GM19372 (cell line): ENCODE measurements at regions not wholly inside any gene's neighbourhood (a gene's known extent, or its start where the extent isn't known, plus 50 kb on each side); places are given as distances from the start of the nearest gene placed in this dataset.
"Not testable (repeated sequence)": the region's sequence is repeated elsewhere in the genome, so short reads cannot be mapped to it uniquely, and the experiment has no call there.

Experiments used
- ATAC-seq: cut with Tn5 transposase; IDR thresholded peaks from one replicate; pipeline ENCODE4 v1.9.1; 2021; ENCODE audit warnings: mild to moderate bottlenecking, low read depth, moderate library complexity; ENCODE audit not compliant: unreplicated experiment

DNA sequence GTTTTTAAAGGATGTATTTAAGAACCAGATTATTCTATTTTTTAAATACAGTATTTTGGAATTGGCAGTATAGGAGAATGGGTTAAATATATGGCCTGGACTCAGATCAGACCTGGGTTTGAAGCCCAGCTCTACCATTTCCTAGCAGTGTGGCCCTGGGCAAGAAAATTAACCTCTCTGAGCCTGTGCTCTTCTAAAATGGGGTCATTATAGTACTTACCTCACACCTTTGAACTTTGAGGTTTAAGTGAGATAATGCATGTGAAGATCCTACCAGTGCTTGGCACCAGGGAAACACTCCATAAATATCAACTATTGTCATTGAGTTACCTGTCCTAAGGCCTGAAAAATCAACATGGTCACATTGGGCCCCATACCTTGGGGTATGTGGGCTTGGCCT lies 93.4 kb upstream of the WSB1 start:
- no peak for ATAC-seq

DNA sequence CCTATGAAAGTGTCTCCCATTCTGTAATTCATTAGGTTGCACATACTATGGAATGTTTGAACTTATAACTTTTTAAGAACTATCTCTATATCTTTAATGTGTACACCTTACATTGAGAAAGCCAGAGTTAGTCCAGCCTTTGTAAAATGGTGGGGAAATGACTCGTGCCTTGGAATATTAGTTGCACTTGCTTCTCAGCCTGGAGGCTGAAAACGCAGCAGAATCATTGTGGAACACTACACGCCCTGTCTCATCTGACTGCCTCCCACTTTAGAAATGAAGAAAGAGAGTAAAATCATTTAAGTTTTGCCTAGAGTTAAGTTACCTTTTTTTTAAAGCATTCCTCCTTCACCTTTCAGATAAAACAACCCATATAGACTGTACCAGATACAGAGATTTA lies 90.7 kb upstream of the WSB1 start:
- ATAC-seq: no peak

DNA sequence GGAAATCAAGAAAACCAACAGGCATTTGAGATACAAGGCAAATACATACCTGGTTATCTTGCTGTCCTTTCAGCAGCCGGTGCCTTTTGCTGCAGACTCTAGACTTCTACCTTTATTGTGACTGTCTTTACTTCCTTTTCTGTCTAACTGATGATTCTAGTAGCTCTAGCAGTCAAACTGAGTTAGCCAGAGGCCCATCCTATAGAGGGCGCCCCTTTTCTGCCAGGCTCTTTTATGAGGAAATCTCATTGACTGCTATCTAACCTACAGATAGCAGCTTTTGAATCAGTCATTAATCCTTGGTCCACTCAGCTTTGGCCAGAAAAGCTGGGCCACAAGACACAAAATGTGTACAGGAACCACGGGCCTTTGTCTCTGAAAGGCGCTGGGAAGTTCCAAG lies 87.5 kb upstream of the WSB1 start:
- ATAC-seq: no peak

DNA sequence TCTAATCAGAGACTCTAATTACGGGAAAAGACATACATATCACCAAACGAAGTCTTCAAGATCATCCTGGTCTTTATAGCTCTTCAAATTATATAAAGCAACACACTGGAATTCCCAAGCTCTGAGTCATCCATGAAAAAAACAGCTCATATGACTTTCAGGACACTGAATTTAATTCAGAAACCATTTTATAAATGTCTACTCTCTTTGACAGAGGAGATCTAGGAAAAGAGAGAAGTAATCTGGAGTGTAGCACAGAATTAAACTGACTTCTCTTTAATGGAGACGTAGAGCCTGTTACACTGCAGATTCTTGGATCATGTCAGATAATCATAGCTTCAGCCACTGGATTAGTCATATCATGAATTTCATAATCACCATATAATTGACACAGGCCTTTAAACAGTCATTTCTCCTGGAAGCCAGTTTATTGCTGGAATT lies 86.8 kb upstream of the WSB1 start:
- ATAC-seq: no peak

DNA sequence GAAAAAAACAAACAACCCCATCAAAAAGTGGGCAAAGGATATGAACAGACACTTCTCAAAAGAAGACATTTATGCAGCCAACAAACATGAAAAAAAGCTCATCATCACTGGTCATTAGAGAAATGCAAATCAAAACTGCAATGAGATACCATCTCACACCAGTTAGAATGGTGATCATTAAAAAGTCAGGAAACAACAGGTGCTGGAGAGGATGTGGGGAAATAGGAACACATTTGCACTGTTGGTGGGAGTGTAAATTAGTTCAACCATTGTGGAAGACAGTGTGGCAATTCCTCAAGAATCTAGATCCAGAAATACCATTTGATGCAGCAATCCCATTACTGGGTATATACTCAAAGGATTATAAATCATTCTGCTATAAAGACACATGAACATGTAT lies 85.5 kb upstream of the WSB1 start:
- not testable (repeated sequence) for ATAC-seq

DNA sequence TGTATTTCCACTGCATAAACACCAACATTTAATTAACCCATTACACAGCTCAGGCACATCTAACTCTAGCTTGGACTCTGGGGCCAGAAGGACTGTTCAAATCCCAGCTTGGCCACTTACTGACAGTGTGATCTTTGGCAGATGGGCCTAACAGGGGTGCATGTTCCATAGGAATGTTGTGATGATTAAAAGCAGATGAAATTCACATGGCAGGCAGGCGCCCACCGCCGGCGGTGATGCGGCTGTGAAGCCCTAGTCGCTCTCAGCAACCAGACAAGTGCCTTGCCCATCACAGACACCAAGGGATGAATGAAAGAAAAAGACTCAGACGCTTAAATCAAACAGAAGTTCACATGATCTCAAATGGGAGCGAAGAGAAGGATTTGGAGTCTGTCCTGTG lies 84.6 kb upstream of the WSB1 start:
- no peak for ATAC-seq

DNA sequence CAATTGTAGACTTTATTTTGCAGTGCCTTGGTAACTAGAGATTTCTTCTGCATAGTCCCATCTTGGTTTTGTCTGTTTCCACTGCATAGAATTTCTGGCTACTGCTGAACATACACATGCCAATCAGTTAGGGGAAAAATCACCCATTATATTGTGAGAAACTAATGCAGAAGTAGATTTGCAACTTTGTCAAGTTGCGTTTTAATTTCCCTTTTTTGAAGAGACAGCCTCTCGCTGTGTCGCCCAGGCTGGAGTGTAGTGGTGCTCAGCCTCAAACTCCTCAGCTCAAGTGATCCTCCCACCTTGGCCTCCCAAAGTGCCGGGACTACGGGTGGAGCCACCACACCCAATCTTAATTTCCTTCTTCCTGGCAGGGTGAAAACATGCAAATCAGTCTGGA lies 83.1 kb upstream of the WSB1 start:
- ATAC-seq: not testable (repeated sequence)

DNA sequence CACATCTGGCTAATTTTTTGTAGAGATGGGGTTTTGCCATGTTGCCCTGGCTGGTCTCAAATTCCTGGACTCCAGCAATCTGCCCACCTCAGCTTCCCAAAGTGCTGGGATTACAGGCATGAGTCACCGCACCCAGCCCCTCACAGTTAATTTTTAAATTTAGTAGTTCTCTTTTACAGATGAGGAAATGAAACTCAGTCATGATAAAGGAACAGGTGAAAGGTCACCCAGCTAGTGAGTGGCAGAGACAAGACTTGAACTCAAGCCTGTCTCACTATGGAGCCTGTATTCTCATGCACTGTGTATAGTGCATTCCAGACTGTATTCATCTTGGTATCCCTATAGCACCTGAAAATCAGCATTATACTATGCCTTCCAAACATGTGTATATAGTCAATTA lies 77.1 kb upstream of the WSB1 start:
- no peak for ATAC-seq

DNA sequence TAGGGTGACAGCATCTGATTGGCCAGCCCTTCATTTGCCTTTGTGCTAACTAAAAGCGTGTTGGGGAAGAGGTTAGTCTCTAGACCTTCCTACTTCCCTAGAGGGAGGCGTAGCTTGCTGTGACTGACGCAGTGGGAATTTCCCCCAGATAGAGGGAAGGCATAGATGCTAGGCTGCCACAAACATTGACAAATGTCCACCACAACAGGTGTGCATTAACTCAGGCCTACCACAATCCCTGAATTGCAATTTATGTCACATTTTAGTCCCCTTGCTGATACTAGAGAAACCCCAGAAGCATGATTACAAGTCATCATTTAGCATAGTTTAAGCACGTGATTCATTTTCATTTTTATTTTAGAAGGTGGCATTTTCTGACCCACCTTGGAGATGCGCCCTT lies 76.3 kb upstream of the WSB1 start:
- ATAC-seq: peak; percentile 63

DNA sequence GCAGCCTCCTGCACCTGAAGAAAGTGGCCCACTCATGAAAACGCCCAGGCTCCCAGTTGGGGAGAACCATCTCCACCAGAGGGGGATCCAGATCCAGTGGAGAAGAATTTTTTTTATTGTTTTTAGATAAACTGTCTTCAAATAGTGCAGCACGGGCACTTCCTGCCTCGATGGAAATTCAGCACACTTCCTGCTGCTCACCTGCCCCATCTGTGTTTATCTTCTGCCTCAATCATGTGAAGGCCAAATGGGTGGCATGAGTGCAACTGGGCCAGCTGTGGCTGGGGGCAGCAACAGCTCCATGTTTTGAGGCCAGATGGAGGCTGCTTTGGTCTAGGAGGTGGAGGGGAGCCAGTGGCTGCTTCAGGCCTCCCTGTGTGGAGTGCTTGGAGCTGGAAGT lies 75.9 kb upstream of the WSB1 start:
- ATAC-seq: no peak

DNA sequence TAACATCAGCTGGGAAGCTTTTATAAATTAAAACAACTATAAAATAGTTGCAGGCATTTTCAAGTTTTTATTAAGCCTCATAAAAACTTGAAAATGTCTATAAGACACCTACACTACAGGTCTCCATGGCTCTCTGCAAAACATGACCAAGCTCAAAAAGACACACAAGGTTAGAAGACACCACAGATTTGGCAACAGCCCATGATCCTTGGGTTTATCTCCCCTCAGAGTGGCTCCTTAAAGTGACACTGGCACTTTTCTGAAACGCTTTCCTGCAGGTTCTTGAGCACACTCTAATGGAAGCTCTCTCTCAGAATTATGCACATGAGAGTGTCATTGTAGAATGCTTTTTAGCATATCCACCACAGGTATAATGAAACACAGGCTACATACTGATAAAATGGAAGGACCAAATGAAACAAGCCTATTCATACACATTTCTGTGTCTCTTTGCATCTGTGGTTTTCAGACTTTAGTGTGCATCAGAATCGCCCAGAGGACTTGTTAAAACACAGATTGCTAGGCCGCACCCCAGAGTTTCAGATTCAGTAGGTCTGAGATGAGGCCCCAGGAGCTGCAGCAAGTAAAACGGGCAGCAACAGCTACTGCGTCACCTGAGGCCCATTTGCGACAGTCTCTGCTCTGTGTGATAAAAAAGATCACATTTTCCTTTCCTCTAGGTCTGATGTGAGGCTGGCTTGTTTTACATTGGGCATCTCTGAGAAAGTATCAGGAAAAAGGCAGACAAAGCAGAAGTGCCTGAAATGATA lies 75.0 kb upstream of the WSB1 start:
- peak; percentile 71 for ATAC-seq

DNA sequence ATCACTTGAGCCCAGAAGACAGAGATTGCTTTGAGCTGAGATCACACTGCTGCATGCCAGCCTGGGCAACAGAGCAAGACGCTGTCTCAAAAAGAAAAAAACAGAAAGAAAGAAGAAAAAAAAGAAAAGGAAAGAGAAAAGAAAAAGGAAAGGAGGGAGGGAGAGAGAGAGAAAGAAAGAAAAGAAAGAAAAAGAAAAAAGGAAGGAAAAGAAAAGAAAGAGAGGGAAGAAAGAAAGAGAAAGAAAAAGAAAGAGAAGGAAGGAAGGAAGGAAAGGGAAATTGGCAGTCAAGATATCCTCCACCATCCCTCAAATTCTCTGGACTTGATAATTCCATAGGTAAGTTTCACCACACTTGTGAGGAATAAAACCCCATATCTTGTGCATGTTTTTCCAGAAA lies 71.4 kb upstream of the WSB1 start:
- no peak for ATAC-seq

DNA sequence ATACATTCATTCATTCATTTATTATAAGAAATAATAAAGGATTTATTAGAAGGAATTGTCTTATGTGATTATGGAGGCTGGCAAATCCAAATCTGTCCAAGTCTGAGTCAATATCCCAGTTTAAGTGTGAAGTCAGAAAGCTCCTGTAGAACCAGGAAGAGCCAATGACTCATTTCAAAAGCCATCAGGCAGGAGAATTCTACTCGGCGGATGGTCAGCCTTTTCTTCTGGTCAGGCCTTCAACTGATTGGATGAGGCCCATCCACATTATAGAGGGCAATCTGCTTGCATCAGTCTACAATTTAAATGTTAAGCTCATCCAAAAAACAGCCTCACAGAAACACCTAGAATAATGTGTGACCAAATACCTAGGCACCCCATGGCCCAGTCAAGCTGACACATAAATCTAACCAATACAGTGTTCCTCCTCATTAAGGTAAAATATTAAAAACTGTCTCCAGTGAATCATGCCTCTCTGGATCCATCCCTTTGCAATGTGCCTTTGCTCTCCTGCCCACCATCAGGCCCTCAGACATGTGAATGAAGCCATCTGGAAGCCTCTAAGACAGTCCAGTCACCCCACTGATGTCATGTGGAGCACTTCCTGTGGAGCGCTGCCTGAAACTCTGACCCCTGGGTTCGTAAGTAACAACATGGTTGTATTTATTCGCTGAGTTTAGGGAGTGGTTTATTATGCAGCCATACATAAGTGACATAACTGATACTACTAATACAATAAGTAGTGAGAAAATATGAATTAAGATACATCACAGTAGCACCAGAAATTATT lies 69.2 kb upstream of the WSB1 start:
- no peak for ATAC-seq

DNA sequence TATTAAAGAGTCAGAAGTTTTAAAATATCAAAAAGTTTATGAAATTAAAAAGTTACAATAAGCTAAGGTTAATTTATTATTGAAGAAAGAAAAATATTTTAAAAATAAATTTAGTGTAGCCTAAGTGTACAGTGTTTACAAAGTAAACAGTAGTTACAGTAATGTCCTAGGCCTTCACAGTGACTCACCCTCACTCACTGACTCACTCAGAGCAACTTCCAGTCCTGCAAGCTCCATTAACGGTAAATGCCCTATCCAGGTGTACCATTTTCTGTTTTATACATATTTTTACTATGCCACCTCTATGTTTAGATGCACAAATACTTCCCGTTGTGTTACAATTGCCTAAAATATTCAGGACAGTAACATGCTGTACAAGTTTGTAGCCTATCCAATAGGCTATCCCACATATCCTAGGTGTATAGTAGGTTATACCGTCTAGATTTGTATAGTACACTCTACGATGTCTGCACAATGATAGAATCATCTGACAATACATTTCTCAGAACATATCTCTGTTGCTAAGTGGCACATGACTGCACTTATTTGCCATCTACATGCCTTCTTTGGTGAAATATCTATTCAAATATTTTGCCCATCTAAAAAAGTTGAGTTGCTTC lies 67.2 kb upstream of the WSB1 start:
- ATAC-seq: no peak

DNA sequence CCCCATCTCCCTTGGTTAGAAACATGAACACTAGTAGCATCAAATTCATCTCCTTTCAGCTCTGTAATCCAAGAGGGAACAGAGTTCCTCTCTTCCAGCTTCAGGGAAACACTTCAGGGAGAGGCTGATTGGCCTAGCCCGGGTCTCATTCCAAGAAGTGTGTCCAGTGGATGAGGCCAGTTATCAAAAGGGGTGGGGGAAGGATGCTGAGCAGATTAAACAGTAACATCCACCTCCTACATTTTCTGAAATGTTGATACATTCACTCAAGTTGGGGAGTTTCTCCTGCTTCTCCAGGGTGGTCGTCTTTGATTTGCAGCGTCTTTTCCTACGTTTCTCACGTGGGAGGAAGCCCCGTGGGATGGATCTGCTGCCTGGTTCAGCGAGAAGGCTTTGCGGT lies 62.9 kb upstream of the WSB1 start:
- no peak for ATAC-seq

DNA sequence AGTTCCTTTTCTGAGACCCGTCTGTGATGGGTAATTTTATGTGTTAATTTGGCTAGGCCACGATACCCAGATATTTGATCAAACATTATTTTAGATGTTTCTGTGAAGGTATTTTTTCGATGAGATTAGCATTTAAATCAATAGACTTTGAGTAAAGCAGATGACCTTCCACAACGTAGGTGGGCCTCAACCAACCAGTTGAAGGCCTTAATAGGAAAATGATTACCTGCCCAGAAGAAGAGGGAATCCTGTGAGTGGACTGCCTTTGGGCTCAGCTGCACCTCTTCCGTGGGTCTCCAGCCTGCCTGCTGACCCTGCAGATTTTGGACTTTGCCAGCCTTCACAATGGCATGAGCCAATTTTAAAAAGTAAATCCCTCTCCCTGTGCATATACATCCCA lies 61.6 kb upstream of the WSB1 start:
- ATAC-seq: no peak

DNA sequence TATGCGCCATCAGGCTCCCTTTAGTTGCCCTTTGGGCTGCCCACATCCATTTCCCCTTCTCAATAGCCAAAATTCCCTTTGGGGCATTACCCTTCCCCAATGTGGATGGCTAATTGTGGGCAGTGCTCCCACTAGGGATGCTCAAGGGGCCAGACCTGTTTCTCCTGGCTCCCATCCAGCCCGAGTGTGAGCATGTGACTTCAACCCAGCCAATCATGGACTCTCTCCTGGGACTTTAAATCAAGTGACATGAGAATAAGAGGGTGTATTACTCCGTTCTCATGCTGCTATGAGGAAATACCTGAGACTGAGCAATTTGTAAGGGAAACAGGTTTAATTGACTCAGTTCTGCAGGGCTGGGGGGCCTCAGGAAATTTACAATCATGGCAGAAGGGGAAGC lies 60.9 kb upstream of the WSB1 start:
- ATAC-seq: no peak

DNA sequence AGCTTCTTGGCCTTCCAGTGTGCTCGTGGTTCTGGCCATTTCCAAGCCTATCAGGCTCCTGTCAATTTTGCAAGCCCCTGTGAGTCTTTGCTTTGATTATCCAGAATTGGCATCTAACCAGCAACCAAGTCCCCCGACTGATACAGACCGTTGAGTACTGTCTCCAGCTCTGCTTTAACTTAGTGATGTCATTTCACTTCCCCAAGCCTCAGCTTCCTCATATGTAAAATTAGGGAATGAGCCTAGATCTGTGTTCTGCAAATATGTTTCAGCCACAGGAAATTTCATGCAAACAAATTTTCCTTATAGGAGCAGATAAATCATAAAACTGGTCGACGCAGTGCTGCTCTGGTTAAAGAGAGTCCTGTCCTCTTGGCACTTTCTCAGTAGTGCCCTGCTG lies 60.1 kb upstream of the WSB1 start:
- no peak for ATAC-seq

DNA sequence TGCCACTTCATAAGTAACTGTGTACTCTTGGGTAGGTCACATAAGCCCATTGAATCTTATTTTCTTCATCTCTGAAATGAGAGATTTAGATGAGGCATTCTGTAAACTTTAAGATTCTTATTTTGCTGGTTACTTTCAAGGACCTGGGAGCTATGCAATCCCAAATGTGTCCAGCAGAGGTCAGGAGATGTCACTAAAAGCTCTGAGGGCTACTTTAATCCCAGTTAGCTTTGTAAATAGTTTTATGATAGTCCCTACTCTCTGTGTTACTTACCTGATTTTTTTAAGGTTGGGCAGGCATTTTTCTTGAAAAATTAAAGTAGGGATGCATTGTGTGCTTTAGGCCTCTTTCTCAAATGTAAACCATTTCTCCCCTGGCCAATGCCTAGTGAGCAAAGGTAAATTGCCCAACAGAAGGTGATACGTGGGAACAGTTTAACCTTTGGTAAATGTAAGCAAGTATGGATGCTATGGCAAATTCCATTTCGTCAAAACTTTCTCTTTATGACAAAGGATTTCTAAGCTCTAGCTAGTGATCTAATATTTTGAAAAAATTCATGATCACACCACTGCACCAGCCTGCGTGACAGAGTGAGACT lies 57.1 kb upstream of the WSB1 start:
- ATAC-seq: no peak

DNA sequence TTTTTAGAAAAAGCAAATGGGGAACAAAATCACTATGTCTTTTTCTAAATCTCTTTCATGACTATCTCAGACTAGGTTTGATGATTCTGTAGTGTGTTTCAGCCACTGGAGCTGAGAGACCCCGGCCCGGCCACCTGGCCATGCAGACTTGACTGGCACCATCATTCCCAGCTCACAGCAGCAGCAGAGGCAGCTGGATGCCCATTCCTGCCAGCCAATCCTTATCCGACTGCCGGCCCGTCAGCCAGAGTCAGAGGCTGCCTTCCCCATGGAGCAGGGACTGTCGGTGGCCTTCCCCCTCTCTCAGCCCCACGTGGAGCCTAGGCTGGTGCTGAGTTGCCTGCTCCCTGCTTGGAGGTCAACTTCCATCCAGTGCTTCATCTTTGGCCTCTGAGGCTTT lies 56.0 kb upstream of the WSB1 start:
- no peak for ATAC-seq

DNA sequence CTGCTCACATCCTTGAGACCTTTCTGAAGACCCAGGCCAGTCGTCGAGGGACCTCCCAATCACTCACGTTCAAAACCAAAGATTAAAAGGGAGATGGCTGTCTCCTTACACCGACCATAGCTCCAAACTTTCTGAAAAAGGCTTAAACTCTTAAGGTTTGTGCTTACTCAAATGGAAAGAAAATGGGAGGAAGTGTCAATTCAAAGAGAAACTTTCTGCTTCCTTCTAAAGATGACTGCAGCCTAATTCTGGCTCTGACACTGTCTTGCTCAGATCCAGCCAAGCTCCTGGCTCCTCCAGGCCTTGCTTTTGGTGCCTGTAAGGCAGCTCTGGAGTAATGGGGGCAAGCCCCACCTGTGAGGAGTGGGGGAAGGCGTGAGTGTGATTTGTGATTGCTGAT lies 54.9 kb upstream of the WSB1 start:
- no peak for ATAC-seq
